IMR-90 (cell line): ENCODE measurements at regions not wholly inside any gene's neighbourhood (a gene's known extent, or its start where the extent isn't known, plus 50 kb on each side); places are given as distances from the start of the nearest gene placed in this dataset.

Experiments
- ATAC-seq: fragments of 200-7000 bp; cut with Tn5 transposase; 2 replicates; pipeline ENCODE4 v1.9.1; 2020; ENCODE audit warnings: low read depth, mild to moderate bottlenecking, moderate library complexity
- BruUV-seq: library from RNA; stranded (reverse); fragments of 400-500 nt; replicated peaks from 2 replicates; lab custom pipeline; 2021; lab: Mats Ljungman, UMichigan
- CTCF ChIA-PET: fragments of 300-600 bp; formaldehyde crosslinking; extraction: SDS; loops from one replicate; lab custom pipeline; 2021; ENCODE audit warnings: antibody characterized with exemption; lab: Yijun Ruan, JAX
- POLR2A ChIA-PET: fragments of 300-600 bp; sonication (Branson Sonifier 250); formaldehyde crosslinking; loops from one replicate; lab custom pipeline; 2022; ENCODE audit warnings: antibody characterized with exemption; ENCODE audit not compliant: unreplicated experiment; lab: Charles Lee
- DNase-seq: peaks from one replicate; pipeline ENCODE4 v3.0.0; 2013
- H2AFZ ChIP-seq: replicated peaks from 2 replicates; pipeline ENCODE3; 2013; ENCODE audit warnings: low read length, mild to moderate bottlenecking; ENCODE audit not compliant: poor library complexity
- H2AK5ac ChIP-seq: 2 replicates; pipeline ENCODE4 v1.6.1; 2013; ENCODE audit warnings: low read depth, low read length, inconsistent platforms
- H2AK9ac ChIP-seq: replicated peaks from 2 replicates; pipeline ENCODE3; 2013; ENCODE audit warnings: mild to moderate bottlenecking, low read depth, low read length, moderate library complexity; ENCODE audit not compliant: poor library complexity
- H2BK120ac ChIP-seq: 2 replicates; pipeline ENCODE4 v1.6.1; 2013; ENCODE audit warnings: low read depth, low read length, inconsistent platforms
- H2BK15ac ChIP-seq: 3 replicates; pipeline ENCODE4 v1.6.1; 2013; ENCODE audit warnings: low read depth, low read length, inconsistent platforms
- H2BK20ac ChIP-seq: 2 replicates; pipeline ENCODE4 v1.6.1; 2013; ENCODE audit warnings: low read depth, mild to moderate bottlenecking, inconsistent platforms, low read length, moderate library complexity
- H2BK5ac ChIP-seq: 2 replicates; pipeline ENCODE4 v1.6.1; 2013; ENCODE audit warnings: mild to moderate bottlenecking, low read depth, low read length, inconsistent platforms; ENCODE audit not compliant: poor library complexity, severe bottlenecking
- H3K14ac ChIP-seq: replicated peaks from 2 replicates; pipeline ENCODE4 v1.6.1; 2013; ENCODE audit warnings: low read depth, low read length, inconsistent platforms
- H3K18ac ChIP-seq: 2 replicates; pipeline ENCODE4 v1.6.1; 2013; ENCODE audit warnings: low read depth, low read length, control low read depth
- H3K23ac ChIP-seq: 2 replicates; pipeline ENCODE4 v1.6.1; 2013; ENCODE audit warnings: low read depth, low read length, inconsistent platforms
- H3K27ac ChIP-seq: 2 replicates; pipeline ENCODE4 v1.5.1; 2013; ENCODE audit warnings: mild to moderate bottlenecking, control low read depth, low read length; ENCODE audit not compliant: insufficient read depth
- H3K27me3 ChIP-seq: 2 replicates; pipeline ENCODE4 v1.6.1; 2013; ENCODE audit warnings: low read length; ENCODE audit not compliant: control insufficient read depth, insufficient read depth
- H3K36me3 ChIP-seq: 2 replicates; pipeline ENCODE4 v1.6.1; 2013; ENCODE audit warnings: low read length, mixed read lengths; ENCODE audit not compliant: control insufficient read depth, insufficient read depth
- H3K4ac ChIP-seq: 2 replicates; pipeline ENCODE4 v1.6.1; 2013; ENCODE audit warnings: low read depth, low read length, inconsistent platforms
- H3K4me1 ChIP-seq: 2 replicates; pipeline ENCODE4 v1.6.1; 2013; ENCODE audit warnings: low read length, mixed read lengths; ENCODE audit not compliant: control insufficient read depth, insufficient read depth
- H3K4me2 ChIP-seq: 2 replicates; pipeline ENCODE4 v1.6.1; 2013; ENCODE audit warnings: low read depth, mild to moderate bottlenecking, control low read depth, low read length, moderate library complexity
- H3K4me3 ChIP-seq: 2 replicates; pipeline ENCODE4 v1.5.1; 2013; ENCODE audit warnings: low read depth, mild to moderate bottlenecking, control low read depth, low read length, moderate library complexity; ENCODE audit not compliant: insufficient read depth
- H3K56ac ChIP-seq: 2 replicates; pipeline ENCODE4 v1.6.1; 2013; ENCODE audit warnings: low read length, inconsistent platforms; ENCODE audit not compliant: insufficient read depth; ENCODE audit errors: extremely low read depth
- H3K79me1 ChIP-seq, 2 experiments: 2 replicates each; pipeline ENCODE4 v1.6.1; 2013; ENCODE audit warnings: low read length in 2 of 2, inconsistent platforms in 1 of 2, low read depth in 1 of 2
- H3K9ac ChIP-seq: 2 replicates; pipeline ENCODE4 v1.6.1; 2013; ENCODE audit warnings: low read depth, low read length, control low read depth
- H3K9me1 ChIP-seq: 2 replicates; pipeline ENCODE4 v1.6.1; 2013; ENCODE audit warnings: low read length, inconsistent platforms; ENCODE audit not compliant: insufficient read depth
- H3K9me3 ChIP-seq: 2 replicates; pipeline ENCODE4 v1.6.1; 2013; ENCODE audit warnings: low read length; ENCODE audit not compliant: control insufficient read depth, insufficient read depth
- H4K20me1 ChIP-seq: 2 replicates; pipeline ENCODE4 v1.6.1; 2013; ENCODE audit warnings: low read length, inconsistent platforms; ENCODE audit not compliant: insufficient read depth
- H4K5ac ChIP-seq: 2 replicates; pipeline ENCODE4 v1.6.1; 2013; ENCODE audit warnings: mild to moderate bottlenecking, low read depth, low read length, control low read depth
- H4K8ac ChIP-seq, 2 experiments: 2 replicates each; pipeline ENCODE4 v1.6.1; 2013; ENCODE audit warnings: low read depth in 2 of 2, low read length in 2 of 2, control low read depth in 1 of 2, inconsistent platforms in 1 of 2
- H4K91ac ChIP-seq: 2 replicates; pipeline ENCODE4 v1.6.1; 2013; ENCODE audit warnings: low read depth, low read length, inconsistent platforms; ENCODE audit not compliant: insufficient read depth
- CEBPB ChIP-seq: IDR thresholded peaks from 2 replicates; pipeline ENCODE4 v1.6.1; 2012; ENCODE audit warnings: low read depth, low read length, improper control_type of control experiment
- CHD1 ChIP-seq: IDR thresholded peaks from 2 replicates; pipeline ENCODE4 v1.6.1; 2012; ENCODE audit warnings: low read depth, low read length, improper control_type of control experiment
- CTCF ChIP-seq: conservative IDR thresholded peaks from 2 replicates; pipeline ENCODE4 v1.5.1; 2012; ENCODE audit warnings: mild to moderate bottlenecking, low read depth, low read length, improper control_type of control experiment
- ELK1 ChIP-seq: fragments of 150-350 bp; IDR thresholded peaks from 2 replicates; pipeline ENCODE4 v1.6.1; 2016; ENCODE audit warnings: low read depth, mild to moderate bottlenecking, low read length, moderate library complexity, borderline replicate concordance
- MAFK ChIP-seq: IDR thresholded peaks from 2 replicates; pipeline ENCODE4 v1.6.1; 2012; ENCODE audit warnings: low read depth, low read length, improper control_type of control experiment
- MAZ ChIP-seq: IDR thresholded peaks from 2 replicates; pipeline ENCODE4 v1.6.1; 2012; ENCODE audit warnings: low read depth, mild to moderate bottlenecking, low read length, improper control_type of control experiment, moderate library complexity, borderline replicate concordance
- MXI1 ChIP-seq: IDR thresholded peaks from 2 replicates; pipeline ENCODE4 v1.6.1; 2012; ENCODE audit warnings: low read depth, mild to moderate bottlenecking, low read length, moderate library complexity, borderline replicate concordance
- POLR2A ChIP-seq: IDR thresholded peaks from 2 replicates; pipeline ENCODE4 v1.6.1; 2012; ENCODE audit warnings: mild to moderate bottlenecking, low read depth, low read length
- RAD21 ChIP-seq: IDR thresholded peaks from 2 replicates; pipeline ENCODE4 v1.6.1; 2012; ENCODE audit warnings: low read length, improper control_type of control experiment
- RCOR1 ChIP-seq: IDR thresholded peaks from 2 replicates; pipeline ENCODE4 v1.6.1; 2012; ENCODE audit warnings: mild to moderate bottlenecking, low read length, improper control_type of control experiment; ENCODE audit not compliant: insufficient replicate concordance
- RFX5 ChIP-seq: IDR thresholded peaks from 2 replicates; pipeline ENCODE4 v1.8.0; 2012; ENCODE audit warnings: low read depth, mild to moderate bottlenecking, low read length, moderate library complexity
- SMC3 ChIP-seq: fragments of 150-350 bp; IDR thresholded peaks from 2 replicates; pipeline ENCODE4 v1.6.1; 2016; ENCODE audit warnings: low read depth, mild to moderate bottlenecking, antibody characterized with exemption, low read length, moderate library complexity
- USF2 ChIP-seq: fragments of 150-350 bp; IDR thresholded peaks from 2 replicates; pipeline ENCODE4 v1.6.1; 2017; ENCODE audit warnings: mild to moderate bottlenecking, antibody characterized with exemption, low read length, low read depth
- dilution Hi-C: fragments of 300-500 bp; cut with HindIII; formaldehyde crosslinking; loops from one replicate; pipeline ENCODE4 v1.14.3; 2018; ENCODE audit warnings: low sequenced_read_pairs; ENCODE audit not compliant: unreplicated experiment
- in situ Hi-C: fragments of 300-500 bp; cut with MboI; formaldehyde crosslinking; loops from 3 replicates; pipeline ENCODE4 v1.14.3; 2019; ENCODE audit warnings: low sequenced_read_pairs, inconsistent platforms, mixed read lengths
- intact Hi-C: fragments of 100-400 bp; cut with micrococcal nuclease; formaldehyde crosslinking; loops from 2 replicates; pipeline ENCODE4 v1.10.0; 2022

- dilution Hi-C loops (no loop called here), in situ Hi-C loops (no loop called here), intact Hi-C loops (no loop called here)
- Histone ChIP-seq H2BK5ac (no peak overlapping the region), H2AK9ac (no peak overlapping the region), H3K9me3 (no peaks in the 10 kb centered on the region), H3K4ac (no peak overlapping the region), H4K20me1 (no peaks in the 10 kb centered on the region), H2BK20ac (no peak overlapping the region), H2BK15ac (no peak overlapping the region), H3K4me1 (0 out of 2 replicates have a peak, but pooled peaks cover 2% of the 10 kb centered on the region), H3K9ac (no peak overlapping the region), H3K9me1 (no peaks in the 10 kb centered on the region), H2BK120ac (no peak overlapping the region), H2AFZ (no peak overlapping the region), H3K18ac (no peak overlapping the region), H2AK5ac (no peak overlapping the region), H4K8ac (no peak overlapping the region), H3K56ac (no peak overlapping the region), H3K27me3 (no peaks in the 10 kb centered on the region), H4K5ac (no peak overlapping the region), H3K79me1 (no peaks in the 10 kb centered on the region), H3K4me2 (no peak overlapping the region), H3K23ac (no peak overlapping the region), H3K4me3 (no peak overlapping the region), H3K14ac (no peak overlapping the region), H3K27ac (no peak overlapping the region), H4K91ac (no peak overlapping the region), H3K36me3 (no peaks in the 10 kb centered on the region)
- ChIA-PET POLR2A (no interaction called here), CTCF (no interaction called here)
- BruUV-seq: no TSS peak
- ATAC-seq (no peak), DNase-seq (no peak)
- TF ChIP-seq CEBPB (no peak), CTCF (no peak), CHD1 (no peak), SMC3 (no peak), ELK1 (no peak), MXI1 (no peak), RAD21 (no peak), RFX5 (no peak), USF2 (no peak), POLR2A (no peak), RCOR1 (no peak), MAZ (no peak), MAFK (no peak)
Observed at GRCh38 chr2:12240206-12240605, 476.5 kb upstream of the TRIB2 start.
